Tibial nerve (tissue), 4 donors: ENCODE measurements at regions not wholly inside any gene's neighbourhood (a gene's known extent, or its start where the extent isn't known, plus 50 kb on each side); places are given as distances from the start of the nearest gene placed in this dataset.

Source experiments
- DNase-seq, 2 donors: peaks; one replicate each; pipeline ENCODE4 v3.0.0-alpha.2; 2019; ENCODE audit warnings: low spot score in 2 of 2
- H3K27ac ChIP-seq, 4 donors: fragments of 200-600 bp; sonication (generic) in 3 of 4; one replicate each; pipeline ENCODE4 v1.5.1; 2017 to 2019; ENCODE audit warnings: mild to moderate bottlenecking in 1 of 4
- H3K27me3 ChIP-seq, 2 donors: fragments of 200-600 bp; sonication (generic) in 1 of 2; one replicate each; pipeline versions ENCODE4 v1.5.1 to v1.6.0; 2017 to 2019
- H3K36me3 ChIP-seq, 3 donors: fragments of 200-600 bp; sonication (generic); one replicate each; pipeline ENCODE4 v1.5.1; 2018 to 2019
- H3K4me1 ChIP-seq, 4 donors: fragments of 200-600 bp; sonication (generic) in 3 of 4; one replicate each; pipeline ENCODE4 v1.5.1; 2017 to 2019
- H3K4me3 ChIP-seq, 4 donors: fragments of 200-600 bp; sonication (generic) in 3 of 4; one replicate each; pipeline ENCODE4 v1.5.1; 2017 to 2019; ENCODE audit warnings: mild to moderate bottlenecking in 1 of 4, moderate library complexity in 1 of 4
- H3K9me3 ChIP-seq, 4 donors: fragments of 200-600 bp; sonication (generic) in 3 of 4; one replicate each; pipeline ENCODE4 v1.5.1; 2017 to 2019
- EP300 ChIP-seq, 2 donors: sonication (generic); formaldehyde crosslinking; IDR thresholded peaks; one replicate each; pipeline ENCODE4 v1.6.1; 2017; ENCODE audit warnings: antibody characterized with exemption in 2 of 2, mild to moderate bottlenecking in 1 of 2
- POLR2A ChIP-seq, 2 donors: fragments of 450-650 bp; IDR thresholded peaks; one replicate each; pipeline ENCODE4 v1.6.1; 2017; ENCODE audit warnings: antibody characterized with exemption in 2 of 2, mild to moderate bottlenecking in 2 of 2, moderate library complexity in 2 of 2
- WGBS, 2 donors: methylation state at CpG; one replicate each; pipeline ENCODE4 v1.1.5; 2018; 5-methylcytosine and 5-hydroxymethylcytosine counted together
- TF ChIP-seq, protein P1 (sequence below), 5 experiments: fragments of 200-600 bp in 3 of 5; fragments of 450-650 bp in 2 of 5; sonication (generic) in 3 of 5; IDR thresholded peaks; one replicate each; pipeline ENCODE4 v1.5.1; 2016 to 2019; ENCODE audit warnings: antibody characterized with exemption in 5 of 5, mild to moderate bottlenecking in 3 of 5, moderate library complexity in 2 of 5

GRCh38 chr2:348361-348916 is 60.5 kb upstream of the ALKAL2 start:
- Histone ChIP-seq H3K4me1 (peaks cover 0 to 11% (median 0%) of the 10 kb centered on the region in 4 donors), H3K27ac (peak overlapping the region in 1 of 4 donors; percentile 4), H3K36me3 (no peaks in the 10 kb centered on the region), H3K9me3 (no peaks in the 10 kb centered on the region), H3K4me3 (no peak overlapping the region), H3K27me3 (no peaks in the 10 kb centered on the region)
- WGBS, 2 donors = 12 to 25% methylated on average over 8 of the region's 8 CpGs
- peak in 1 of 2 donors; percentile 76 for DNase-seq
- TF ChIP-seq POLR2A (IDR thresholded peaks at IDR 0.05) = no peak
- peak in 1 of 2 donors; percentile 83 for TF ChIP-seq EP300 (IDR thresholded peaks at IDR 0.05)

- Histone ChIP-seq H3K27ac (no peak overlapping the region), H3K36me3 (no peaks in the 10 kb centered on the region), H3K4me3 (no peak overlapping the region), H3K27me3 (no peaks in the 10 kb centered on the region), H3K4me1 (peaks cover 0 to 11% (median 0%) of the 10 kb centered on the region in 4 donors), H3K9me3 (peaks cover 0 to 6% (median 0%) of the 10 kb centered on the region in 4 donors)
- DNase-seq = no peak
- 77 to 80% methylated on average over 4 of the region's 4 CpGs for WGBS, 2 donors
- no peak for TF ChIP-seq POLR2A (IDR thresholded peaks at IDR 0.05)
- TF ChIP-seq, protein P1, sequence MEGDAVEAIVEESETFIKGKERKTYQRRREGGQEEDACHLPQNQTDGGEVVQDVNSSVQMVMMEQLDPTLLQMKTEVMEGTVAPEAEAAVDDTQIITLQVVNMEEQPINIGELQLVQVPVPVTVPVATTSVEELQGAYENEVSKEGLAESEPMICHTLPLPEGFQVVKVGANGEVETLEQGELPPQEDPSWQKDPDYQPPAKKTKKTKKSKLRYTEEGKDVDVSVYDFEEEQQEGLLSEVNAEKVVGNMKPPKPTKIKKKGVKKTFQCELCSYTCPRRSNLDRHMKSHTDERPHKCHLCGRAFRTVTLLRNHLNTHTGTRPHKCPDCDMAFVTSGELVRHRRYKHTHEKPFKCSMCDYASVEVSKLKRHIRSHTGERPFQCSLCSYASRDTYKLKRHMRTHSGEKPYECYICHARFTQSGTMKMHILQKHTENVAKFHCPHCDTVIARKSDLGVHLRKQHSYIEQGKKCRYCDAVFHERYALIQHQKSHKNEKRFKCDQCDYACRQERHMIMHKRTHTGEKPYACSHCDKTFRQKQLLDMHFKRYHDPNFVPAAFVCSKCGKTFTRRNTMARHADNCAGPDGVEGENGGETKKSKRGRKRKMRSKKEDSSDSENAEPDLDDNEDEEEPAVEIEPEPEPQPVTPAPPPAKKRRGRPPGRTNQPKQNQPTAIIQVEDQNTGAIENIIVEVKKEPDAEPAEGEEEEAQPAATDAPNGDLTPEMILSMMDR (IDR thresholded peaks at IDR 0.05) = no peak
- no peak for TF ChIP-seq EP300 (IDR thresholded peaks at IDR 0.05)
Measured at GRCh38 chr2:344811-345210, 56.9 kb upstream of the ALKAL2 start.

DNA sequence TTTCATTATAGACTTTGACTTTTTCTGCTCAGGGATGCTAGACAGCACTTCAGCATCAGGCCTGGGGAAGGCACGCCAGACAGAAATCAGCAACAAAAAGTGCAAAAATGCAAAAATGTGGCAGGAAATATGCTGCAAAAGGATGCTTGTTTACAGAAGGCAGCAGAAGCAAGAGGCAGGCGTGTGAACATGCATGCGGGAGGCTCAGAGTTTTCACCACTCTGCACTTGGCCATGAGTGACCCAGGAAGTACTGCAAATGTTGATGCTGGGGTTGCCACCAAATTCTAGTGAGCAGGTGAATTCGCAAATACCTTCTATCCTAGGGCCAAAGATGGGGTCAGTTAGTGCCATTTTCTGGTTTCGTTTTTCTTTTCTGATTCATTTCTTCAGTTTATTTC is 55.5 kb upstream of the ALKAL2 start:
- H3K9me3 ChIP-seq = peaks cover 0 to 20% (median 0%) of the 10 kb centered on the region in 4 donors
- H3K4me3 ChIP-seq = no peak overlapping the region
- no peaks in the 10 kb centered on the region for H3K36me3 ChIP-seq
- 89% methylated on average over 5 of the region's 5 CpGs for WGBS, 2 donors
- no peaks in the 10 kb centered on the region for H3K27me3 ChIP-seq
- TF ChIP-seq EP300 (IDR thresholded peaks at IDR 0.05) (no peak), POLR2A (IDR thresholded peaks at IDR 0.05) (no peak)
- TF ChIP-seq, protein P1 (IDR thresholded peaks at IDR 0.05) = no peak
- H3K4me1 ChIP-seq = peaks cover 0 to 3% (median 0%) of the 10 kb centered on the region in 4 donors
- H3K27ac ChIP-seq = no peak overlapping the region
- no peak for DNase-seq

GRCh38 chr2:341912-342311 is 54.0 kb upstream of the ALKAL2 start:
- no peak overlapping the region for H3K27ac ChIP-seq
- H3K4me1 ChIP-seq = no peaks in the 10 kb centered on the region
- no peaks in the 10 kb centered on the region for H3K36me3 ChIP-seq
- no peak overlapping the region for H3K4me3 ChIP-seq
- no peak for TF ChIP-seq EP300 (IDR thresholded peaks at IDR 0.05)
- no peak for DNase-seq
- 56 to 57% methylated on average over 2 of the region's 2 CpGs for WGBS, 2 donors
- H3K9me3 ChIP-seq = peaks cover 0 to 35% (median 0%) of the 10 kb centered on the region in 4 donors
- H3K27me3 ChIP-seq = no peaks in the 10 kb centered on the region

DNA sequence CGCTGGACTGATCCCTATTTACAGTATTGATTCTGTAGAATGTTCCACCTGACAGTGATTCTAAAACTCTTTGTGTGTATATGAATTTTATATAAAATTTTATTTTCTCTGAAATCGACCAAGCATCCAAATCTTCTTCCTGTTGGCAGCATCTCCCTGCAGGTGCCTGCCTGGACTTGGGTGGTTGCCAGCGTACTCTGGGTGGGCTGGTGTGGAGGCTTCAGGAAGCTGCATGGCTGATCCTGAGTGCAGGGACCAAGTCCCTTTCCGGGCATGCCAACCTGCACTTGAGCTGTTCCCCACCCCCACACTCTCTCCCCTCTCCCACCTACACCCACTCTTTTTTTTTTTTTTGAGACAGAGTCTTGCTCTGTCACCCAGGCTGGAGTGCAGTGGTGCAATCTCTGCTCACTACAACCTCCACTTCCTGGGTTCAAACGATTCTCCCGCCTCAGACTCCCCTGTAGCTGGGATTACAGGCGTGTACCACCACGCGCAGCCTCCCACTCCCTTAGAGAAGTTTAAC is 53.2 kb upstream of the ALKAL2 start:
- no peak overlapping the region for H3K4me3 ChIP-seq
- TF ChIP-seq EP300 (IDR thresholded peaks at IDR 0.05) (no peak), POLR2A (IDR thresholded peaks at IDR 0.05) (no peak)
- no peaks in the 10 kb centered on the region for H3K4me1 ChIP-seq
- no peaks in the 10 kb centered on the region for H3K36me3 ChIP-seq
- no peaks in the 10 kb centered on the region for H3K27me3 ChIP-seq
- no peak for DNase-seq
- H3K9me3 ChIP-seq = peaks cover 0 to 43% (median 1%) of the 10 kb centered on the region in 4 donors
- no peak overlapping the region for H3K27ac ChIP-seq
- 83 to 90% methylated on average over 9 of the region's 9 CpGs for WGBS, 2 donors
